ENCODE measurements at regions not wholly inside any gene's neighbourhood (a gene's known extent, or its start where the extent isn't known, plus 50 kb on each side); places are given as distances from the start of the nearest gene placed in this dataset.

DNA sequence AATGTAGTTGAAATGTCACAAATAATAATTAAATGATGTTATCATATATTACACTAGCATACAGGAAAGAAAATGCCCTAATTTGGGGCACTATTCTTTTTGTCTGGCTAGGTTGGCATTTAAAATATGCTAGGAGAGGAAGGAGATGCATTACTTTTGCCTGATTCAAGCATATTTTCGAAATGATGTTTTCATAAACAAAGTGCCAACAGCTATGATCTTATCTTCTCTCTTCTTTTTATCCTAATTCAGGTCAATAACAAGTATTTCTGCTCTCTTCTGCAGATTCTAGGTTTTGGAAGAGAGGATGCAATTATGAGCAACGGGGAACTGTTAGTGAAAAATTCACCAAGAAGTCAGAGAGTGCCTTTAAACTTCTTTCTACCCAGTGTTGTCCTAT lies 55.8 kb upstream of the NR2F2 start:
- Mint-ChIP-seq H3K4me3 (no peak overlapping the region), H3K27me3 (ENCODE audit: low read depth) (no peaks in the 10 kb centered on the region), H3K36me3 (ENCODE audit: low read depth) (no peaks in the 10 kb centered on the region), H3K4me1 (ENCODE audit: low read depth) (no peaks in the 10 kb centered on the region), H3K27ac (no peak overlapping the region), H3K9me3 (peaks cover 4% of the 10 kb centered on the region)
- DNase-seq (ENCODE audit: low spot score) = no peak

DNA sequence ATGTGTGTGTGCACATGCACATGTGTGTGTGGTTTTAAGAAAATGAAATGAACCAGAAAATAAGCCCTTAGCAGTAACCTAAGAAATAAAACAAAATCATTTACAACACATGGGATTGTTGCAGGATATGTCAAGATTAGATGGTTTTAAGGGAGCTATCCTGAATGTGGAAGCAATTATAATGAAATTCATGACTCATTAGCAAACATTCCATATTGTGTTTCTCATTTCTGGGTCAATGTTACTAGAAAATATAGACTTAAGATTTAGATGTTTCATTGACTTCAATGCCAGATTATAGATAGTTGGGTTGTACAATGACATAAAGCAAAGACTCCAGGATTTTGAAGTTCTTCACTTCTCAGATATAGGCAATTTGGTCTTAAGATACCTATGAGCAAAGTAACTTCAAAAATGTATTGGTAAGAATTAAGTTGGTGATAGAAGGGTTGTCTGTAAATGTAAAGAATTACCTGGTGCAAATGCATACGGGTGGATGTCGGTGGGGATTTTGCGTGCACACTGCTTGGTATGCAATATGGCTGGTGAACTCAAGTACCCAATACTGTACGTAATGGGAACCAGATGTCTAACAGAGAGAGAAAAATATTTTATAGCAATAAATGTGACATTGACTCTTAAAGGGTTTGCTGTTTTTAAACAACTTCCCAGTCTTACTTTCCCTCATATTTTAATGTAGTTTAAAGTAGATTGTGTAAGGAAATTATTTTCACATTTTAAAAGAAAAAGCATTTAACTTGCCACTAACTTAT lies 53.9 kb upstream of the NR2F2 start:
- Mint-ChIP-seq H3K27ac (no peak overlapping the region), H3K27me3 (ENCODE audit: low read depth) (no peaks in the 10 kb centered on the region), H3K36me3 (ENCODE audit: low read depth) (no peaks in the 10 kb centered on the region), H3K4me1 (ENCODE audit: low read depth) (no peaks in the 10 kb centered on the region), H3K9me3 (peaks cover 4% of the 10 kb centered on the region), H3K4me3 (no peak overlapping the region)
- DNase-seq (ENCODE audit: low spot score) = no peak
